Left ventricle myocardium inferior (tissue), 1 donor: ENCODE measurements at regions not wholly inside any gene's neighbourhood (a gene's known extent, or its start where the extent isn't known, plus 50 kb on each side); places are given as distances from the start of the nearest gene placed in this dataset.
"Not testable (repeated sequence)": the region's sequence is repeated elsewhere in the genome, so short reads cannot be mapped to it uniquely, and the experiment has no call there.

Experiments used
- DNase-seq: peaks from one replicate; pipeline ENCODE4 v3.0.0-alpha.2; 2020
- H3K27ac ChIP-seq: fragments of 200-600 bp; replicated peaks from 2 replicates; pipeline ENCODE4 v1.8.0; 2021
- H3K27me3 ChIP-seq: fragments of 200-600 bp; 2 replicates; pipeline ENCODE4 v1.8.0; 2021; ENCODE audit warnings: low read depth
- H3K36me3 ChIP-seq: fragments of 200-600 bp; 2 replicates; pipeline ENCODE4 v1.8.0; 2021
- H3K4me1 ChIP-seq: fragments of 200-600 bp; 2 replicates; pipeline ENCODE4 v1.8.0; 2021
- H3K4me3 ChIP-seq: fragments of 200-600 bp; 2 replicates; pipeline ENCODE4 v1.8.0; 2021; ENCODE audit warnings: mild to moderate bottlenecking, moderate library complexity
- H3K9me3 ChIP-seq: fragments of 200-600 bp; replicated peaks from 2 replicates; pipeline ENCODE4 v1.8.0; 2021
- intact Hi-C: fragments of 100-400 bp; cut with micrococcal nuclease; formaldehyde crosslinking; loops from one replicate; pipeline ENCODE4 v1.11.0; 2022
- TF ChIP-seq, protein P1 (sequence below): fragments of 200-600 bp; IDR thresholded peaks from 2 replicates; pipeline ENCODE4 v1.8.0; 2021; ENCODE audit warnings: antibody characterized with exemption, mild to moderate bottlenecking, borderline replicate concordance
- donor health status: DM: no; HTN: yes; CAD: no; lungs with severe emphysema.

DNA sequence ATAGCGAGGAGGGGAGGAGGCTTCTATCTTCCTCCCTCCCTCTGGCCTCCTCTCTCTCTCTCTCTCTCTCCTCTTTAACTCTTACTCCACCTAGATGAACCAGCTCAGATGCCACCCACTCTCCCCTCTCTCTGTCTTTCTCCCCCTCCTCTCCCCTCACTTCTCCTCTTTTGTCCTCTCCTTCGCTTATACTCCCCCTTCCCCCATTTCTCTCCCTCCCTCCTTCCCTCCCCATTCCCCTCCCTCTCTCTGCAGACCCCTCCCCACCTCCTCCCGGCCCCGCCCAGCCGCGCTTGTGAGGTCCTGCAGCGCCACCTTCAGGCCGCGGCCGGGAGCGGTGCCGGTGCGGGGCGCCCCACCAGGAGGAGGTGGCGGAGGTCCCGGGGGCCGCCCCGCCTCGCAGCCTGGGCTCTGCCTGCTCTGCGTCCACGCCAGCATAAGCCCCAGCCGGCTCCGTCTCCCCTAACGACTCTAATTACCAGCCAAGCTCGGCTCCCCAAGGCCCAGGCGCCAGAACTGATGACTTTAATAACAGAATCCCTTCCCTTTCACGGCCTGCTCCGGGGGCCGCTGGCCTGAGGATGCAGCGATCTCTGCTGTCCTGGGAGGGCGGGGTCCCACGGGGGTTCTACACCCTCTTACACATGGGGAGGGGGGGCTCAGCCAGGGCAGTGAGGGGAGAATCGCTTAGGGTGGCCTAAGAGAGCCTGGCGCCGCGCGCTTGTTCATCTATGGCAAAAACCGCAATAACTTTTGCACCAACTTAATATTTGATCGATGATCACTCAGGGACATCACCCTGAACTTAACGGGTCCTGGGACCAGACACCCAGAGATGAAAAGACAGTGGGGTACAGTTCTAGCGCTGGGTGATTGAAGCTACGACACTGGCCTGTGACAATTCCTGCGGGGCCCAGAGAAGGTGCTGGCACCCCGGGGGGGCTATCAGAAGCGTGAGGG lies 637.3 kb downstream of the MATN1 start:
- Histone ChIP-seq H3K9me3 (peaks cover 2% of the 10 kb centered on the region), H3K27me3 (peaks cover 74% of the 10 kb centered on the region), H3K36me3 (no peaks in the 10 kb centered on the region), H3K4me1 (peaks cover 49% of the 10 kb centered on the region), H3K27ac (no peak overlapping the region), H3K4me3 (peak overlapping the region; percentile 28)
- peak; percentile 55 for DNase-seq
- intact Hi-C loops, result loop anchor here (10.0 kb wide), 1 partner anchor 291 kb away; no protein-coding TSS in a partner anchor
- TF ChIP-seq, protein P1, sequence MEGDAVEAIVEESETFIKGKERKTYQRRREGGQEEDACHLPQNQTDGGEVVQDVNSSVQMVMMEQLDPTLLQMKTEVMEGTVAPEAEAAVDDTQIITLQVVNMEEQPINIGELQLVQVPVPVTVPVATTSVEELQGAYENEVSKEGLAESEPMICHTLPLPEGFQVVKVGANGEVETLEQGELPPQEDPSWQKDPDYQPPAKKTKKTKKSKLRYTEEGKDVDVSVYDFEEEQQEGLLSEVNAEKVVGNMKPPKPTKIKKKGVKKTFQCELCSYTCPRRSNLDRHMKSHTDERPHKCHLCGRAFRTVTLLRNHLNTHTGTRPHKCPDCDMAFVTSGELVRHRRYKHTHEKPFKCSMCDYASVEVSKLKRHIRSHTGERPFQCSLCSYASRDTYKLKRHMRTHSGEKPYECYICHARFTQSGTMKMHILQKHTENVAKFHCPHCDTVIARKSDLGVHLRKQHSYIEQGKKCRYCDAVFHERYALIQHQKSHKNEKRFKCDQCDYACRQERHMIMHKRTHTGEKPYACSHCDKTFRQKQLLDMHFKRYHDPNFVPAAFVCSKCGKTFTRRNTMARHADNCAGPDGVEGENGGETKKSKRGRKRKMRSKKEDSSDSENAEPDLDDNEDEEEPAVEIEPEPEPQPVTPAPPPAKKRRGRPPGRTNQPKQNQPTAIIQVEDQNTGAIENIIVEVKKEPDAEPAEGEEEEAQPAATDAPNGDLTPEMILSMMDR, result peak; percentile 71

DNA sequence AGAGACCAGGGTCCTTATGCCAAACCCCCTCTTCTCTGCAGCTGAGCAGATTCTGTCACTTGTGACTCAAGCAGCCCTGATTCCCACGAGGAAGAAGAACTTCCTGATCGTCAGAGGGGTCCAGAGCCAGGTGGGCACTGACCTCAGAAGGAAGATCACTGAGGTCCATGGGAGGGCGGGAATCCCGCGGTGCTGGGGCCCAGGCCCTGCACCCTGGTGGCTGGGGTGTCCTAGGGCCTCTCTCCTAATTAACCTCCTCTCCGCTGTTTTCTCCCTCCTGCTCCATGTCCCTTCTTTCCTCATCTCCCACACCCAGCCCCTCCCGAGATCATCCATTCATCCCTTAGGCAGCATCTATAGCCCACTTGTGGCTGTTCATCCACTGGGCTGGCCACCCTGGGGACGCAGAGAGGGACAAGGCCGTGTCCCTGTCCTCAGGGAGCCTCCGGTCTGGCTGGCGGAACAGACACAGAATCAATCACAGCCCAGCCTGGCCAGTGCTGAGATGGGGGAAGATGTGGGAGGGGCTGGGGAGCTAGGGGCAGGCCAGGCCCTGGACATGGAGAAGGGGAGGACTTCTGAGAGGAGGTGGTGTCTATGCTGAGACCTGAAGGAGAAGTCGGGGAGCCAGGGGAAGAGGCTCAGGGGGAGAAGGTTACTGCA lies 638.3 kb downstream of the MATN1 start:
- Histone ChIP-seq H3K27me3 (peaks cover 75% of the 10 kb centered on the region), H3K4me1 (peaks cover 47% of the 10 kb centered on the region), H3K36me3 (no peaks in the 10 kb centered on the region), H3K27ac (no peak overlapping the region), H3K9me3 (no peaks in the 10 kb centered on the region), H3K4me3 (no peak overlapping the region)
- TF ChIP-seq, protein P1, result no peak
- DNase-seq, result no peak
- intact Hi-C loops, result loop anchor here (10.0 kb wide), 1 partner anchor 290 kb away; no protein-coding TSS in a partner anchor

DNA sequence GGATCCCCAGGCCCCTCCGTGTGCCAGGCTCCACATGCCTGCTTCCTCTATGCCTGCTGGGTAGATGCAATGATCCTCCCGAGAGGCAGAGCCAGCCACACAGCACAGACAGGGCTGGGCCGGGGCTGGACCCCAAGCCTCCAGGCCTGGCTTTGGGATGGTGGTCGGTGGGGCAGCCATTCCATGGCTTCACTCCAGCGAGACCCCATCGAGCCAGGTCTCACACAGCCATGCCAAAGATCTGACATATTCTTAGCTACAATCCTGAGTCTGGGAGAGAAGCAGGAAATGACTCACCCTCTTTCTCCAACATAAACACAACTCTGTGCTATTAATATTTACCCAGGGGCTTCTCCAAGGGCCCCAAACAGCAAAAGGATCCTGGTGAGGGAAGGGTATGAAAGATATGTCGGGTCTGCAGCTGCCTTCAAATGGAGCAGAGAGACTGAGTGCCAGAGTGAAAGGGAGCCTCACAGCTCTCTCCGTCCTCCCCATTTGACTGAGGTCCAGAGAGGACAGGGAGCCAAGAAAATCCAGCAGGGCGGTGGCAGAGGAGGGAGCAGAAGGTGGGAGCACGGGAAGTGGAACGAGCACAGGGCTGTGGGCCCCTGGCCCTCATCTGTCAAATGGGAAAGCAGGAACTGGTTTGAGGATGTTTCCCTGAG lies 639.5 kb downstream of the MATN1 start:
- Histone ChIP-seq H3K27me3 (peaks cover 64% of the 10 kb centered on the region), H3K4me3 (no peak overlapping the region), H3K36me3 (no peaks in the 10 kb centered on the region), H3K9me3 (no peaks in the 10 kb centered on the region), H3K27ac (peak overlapping the region; percentile 67), H3K4me1 (peaks cover 36% of the 10 kb centered on the region)
- intact Hi-C loops, result loop anchor here (10.0 kb wide), 1 partner anchor 289 kb away; no protein-coding TSS in a partner anchor
- TF ChIP-seq, protein P1, result no peak
- DNase-seq, result no peak

DNA sequence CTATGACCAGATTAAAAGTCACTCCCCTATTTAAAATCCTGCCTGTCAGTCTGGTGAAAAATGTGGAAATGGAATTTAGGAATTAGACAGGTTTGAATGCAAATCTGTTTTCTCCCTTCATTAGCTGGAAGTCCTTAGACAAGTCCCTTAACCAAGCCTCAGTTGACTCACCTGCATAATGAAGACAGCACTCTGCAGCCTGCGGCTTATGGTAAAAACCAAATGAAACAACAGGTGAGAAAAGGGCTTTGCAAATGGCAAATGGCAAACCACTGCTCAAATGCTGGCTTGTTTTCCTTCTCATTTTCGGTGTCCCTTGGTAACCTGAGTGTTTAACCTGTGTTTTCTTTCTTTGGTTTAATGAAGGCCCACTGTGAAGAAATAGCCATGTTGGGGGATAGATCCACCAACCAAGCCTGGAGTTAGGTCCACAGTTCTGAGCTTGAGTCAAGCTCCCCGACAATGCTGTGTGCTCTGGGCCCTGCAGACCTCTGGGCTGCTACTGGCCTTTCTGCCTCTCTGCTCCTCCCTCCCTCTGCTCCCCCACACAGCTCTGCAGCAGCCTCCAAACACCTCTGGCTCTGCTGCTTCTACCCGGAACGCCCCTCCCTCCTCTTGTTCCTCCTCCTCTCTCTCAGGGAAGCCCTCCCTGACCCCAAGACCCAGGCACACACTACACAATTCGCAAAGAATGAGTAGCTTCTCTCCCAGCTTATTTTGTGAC lies 641.8 kb downstream of the MATN1 start:
- TF ChIP-seq, protein P1, result no peak
- Histone ChIP-seq H3K36me3 (no peaks in the 10 kb centered on the region), H3K4me3 (no peak overlapping the region), H3K9me3 (no peaks in the 10 kb centered on the region), H3K4me1 (peaks cover 33% of the 10 kb centered on the region), H3K27me3 (peaks cover 42% of the 10 kb centered on the region), H3K27ac (no peak overlapping the region)
- intact Hi-C loops, result loop anchor here (10.0 kb wide), 1 partner anchor 287 kb away; no protein-coding TSS in a partner anchor
- no peak for DNase-seq

DNA sequence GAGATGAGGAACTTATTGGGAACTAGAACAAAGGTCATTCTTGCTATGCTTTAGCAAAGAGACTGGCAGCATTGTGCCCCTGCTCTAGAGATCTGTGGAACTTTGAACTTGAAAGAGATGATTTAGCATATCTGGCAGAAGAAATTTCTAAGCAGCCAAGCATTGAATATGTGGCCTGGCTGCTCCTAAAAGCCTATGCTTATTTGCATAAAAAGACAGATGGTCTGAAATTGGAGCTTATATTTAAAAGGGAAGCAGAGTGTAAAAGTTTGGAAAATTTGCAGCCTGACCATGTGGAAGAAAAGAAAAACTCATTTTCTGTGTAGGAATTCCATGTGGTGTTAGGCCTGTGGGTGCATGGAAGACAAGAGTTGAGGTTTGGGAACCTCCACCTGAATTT lies 647.5 kb downstream of the MATN1 start:
- H3K27ac ChIP-seq, DNase-seq, H3K9me3 ChIP-seq, H3K36me3 ChIP-seq, intact Hi-C loops, H3K4me3 ChIP-seq, H3K4me1 ChIP-seq: not testable (repeated sequence)
- peaks cover 27% of the 10 kb centered on the region for H3K27me3 ChIP-seq
